AG04449 (cell line): ENCODE measurements at regions not wholly inside any gene's neighbourhood (a gene's known extent, or its start where the extent isn't known, plus 50 kb on each side); places are given as distances from the start of the nearest gene placed in this dataset.

Source experiments
- CTCF ChIA-PET: fragments of 350-600 bp; formaldehyde crosslinking; extraction: SDS; loops from one replicate; lab custom pipeline; 2021; ENCODE audit warnings: antibody characterized with exemption; lab: Yijun Ruan, JAX
- POLR2A ChIA-PET: fragments of 400-600, 350-600 bp; formaldehyde crosslinking; extraction: SDS; loops from one replicate; lab custom pipeline; 2020; ENCODE audit warnings: antibody characterized with exemption, inconsistent platforms; lab: Yijun Ruan, JAX
- DNase-seq: peaks from one replicate; pipeline ENCODE4 v3.0.0-alpha.2; 2010; ENCODE audit warnings: low read depth, low spot score
- H3K4me3 ChIP-seq: 2 replicates; pipeline ENCODE4 v1.5.1; 2011; ENCODE audit warnings: low read depth, mild to moderate bottlenecking, control low read depth, low read length
- CTCF ChIP-seq: IDR thresholded peaks from one replicate; pipeline ENCODE4 v1.5.1; 2011; ENCODE audit warnings: mild to moderate bottlenecking, moderate library complexity, low read length, control low read depth, inconsistent platforms; ENCODE audit not compliant: insufficient read depth; ENCODE audit errors: missing control alignments

GRCh38 chr2:236632295-236633218 lies 62.9 kb downstream of the ACKR3 start:
- no peak for DNase-seq
- no peak overlapping the region for H3K4me3 ChIP-seq
- CTCF ChIA-PET: no interaction called here
- no peak for TF ChIP-seq CTCF
- POLR2A ChIA-PET: no interaction called here

GRCh38 chr2:236633219-236633570 lies 63.6 kb downstream of the ACKR3 start:
- no peak for DNase-seq
- POLR2A ChIA-PET: no interaction called here
- H3K4me3 ChIP-seq: no peak overlapping the region
- no peak for TF ChIP-seq CTCF
- CTCF ChIA-PET: no interaction called here

- CTCF ChIA-PET: no interaction called here
- no peak for TF ChIP-seq CTCF
- POLR2A ChIA-PET: no interaction called here
- H3K4me3 ChIP-seq: no peak overlapping the region
- no peak for DNase-seq
Measured at GRCh38 chr2:236633775-236634560, 64.3 kb downstream of the ACKR3 start.

GRCh38 chr2:236636261-236636660 lies 66.6 kb downstream of the ACKR3 start:
- ChIA-PET CTCF (no interaction called here), POLR2A (no interaction called here)
- H3K4me3 ChIP-seq: no peak overlapping the region
- no peak for DNase-seq
- no peak for TF ChIP-seq CTCF

GRCh38 chr2:236636714-236637470 lies 67.3 kb downstream of the ACKR3 start:
- no peak overlapping the region for H3K4me3 ChIP-seq
- CTCF ChIA-PET: no interaction called here
- POLR2A ChIA-PET: no interaction called here
- DNase-seq: no peak
- TF ChIP-seq CTCF: no peak
